Breast epithelium (tissue), 4 donors: ENCODE measurements at regions not wholly inside any gene's neighbourhood (a gene's known extent, or its start where the extent isn't known, plus 50 kb on each side); places are given as distances from the start of the nearest gene placed in this dataset.

Experiments
- DNase-seq, 2 donors: peaks; one replicate each; pipeline ENCODE4 v3.0.0-alpha.2; 2019; ENCODE audit warnings: low spot score in 2 of 2
- H3K27ac ChIP-seq, 2 donors: fragments of 200-600 bp; sonication (generic) in 1 of 2; one replicate each; pipeline ENCODE4 v1.5.1; 2016 to 2019; ENCODE audit warnings: mild to moderate bottlenecking in 1 of 2
- H3K27me3 ChIP-seq, 2 donors: fragments of 200-600 bp; sonication (generic) in 1 of 2; one replicate each; pipeline versions ENCODE4 v1.5.1 to v1.6.0; 2017 to 2019; ENCODE audit warnings: control low read depth in 1 of 2, mild to moderate bottlenecking in 1 of 2
- H3K36me3 ChIP-seq: fragments of 200-600 bp; one replicate; pipeline ENCODE4 v1.5.1; 2019
- H3K4me1 ChIP-seq, 2 donors: fragments of 200-600 bp; sonication (generic); one replicate each; pipeline ENCODE4 v1.5.1; 2016 to 2019; ENCODE audit warnings: control low read depth in 1 of 2
- H3K4me3 ChIP-seq, 3 donors: fragments of 200-600 bp; sonication (generic); 1 replicate in 2 of 3; 2 replicates in 1 of 3; pipeline ENCODE4 v1.5.1; 2016 to 2019; ENCODE audit warnings: mild to moderate bottlenecking in 3 of 3, moderate library complexity in 2 of 3
- H3K9me3 ChIP-seq, 2 donors: fragments of 200-600 bp; sonication (generic) in 1 of 2; one replicate each; pipeline ENCODE4 v1.5.1; 2016 to 2019; ENCODE audit warnings: control low read depth in 1 of 2
- CTCF ChIP-seq, 3 donors: fragments of 450-650 bp; IDR thresholded peaks; one replicate each; pipeline ENCODE4 v1.5.1; 2016 to 2017; ENCODE audit warnings: antibody characterized with exemption in 3 of 3, mild to moderate bottlenecking in 3 of 3, moderate library complexity in 3 of 3
- POLR2A ChIP-seq: fragments of 450-650 bp; IDR thresholded peaks from one replicate; pipeline ENCODE4 v1.6.1; 2016; ENCODE audit warnings: antibody characterized with exemption, mild to moderate bottlenecking, moderate library complexity
- POLR2AphosphoS5 ChIP-seq, 3 donors: sonication (generic); formaldehyde crosslinking; IDR thresholded peaks; one replicate each; pipeline ENCODE4 v1.6.1; 2017; ENCODE audit warnings: antibody characterized with exemption in 3 of 3
- intact Hi-C: fragments of 100-400 bp; cut with DNase I; formaldehyde crosslinking; loops from one replicate; pipeline ENCODE4 v1.15.1; 2023; ENCODE audit warnings: low total_unique reads

- intact Hi-C loops: no loop called here
- DNase-seq: no peak
- H3K4me3 ChIP-seq: no peak overlapping the region
- H3K27me3 ChIP-seq: peaks cover 0 to 5% of the 10 kb centered on the region in 2 donors
- no peaks in the 10 kb centered on the region for H3K36me3 ChIP-seq
- no peaks in the 10 kb centered on the region for H3K4me1 ChIP-seq
- no peaks in the 10 kb centered on the region for H3K9me3 ChIP-seq
- TF ChIP-seq CTCF (IDR thresholded peaks at IDR 0.05) (no peak), POLR2A (no peak), POLR2AphosphoS5 (IDR thresholded peaks at IDR 0.05) (no peak)
- no peak overlapping the region for H3K27ac ChIP-seq
These were observed 482.6 kb downstream of the TSN start for GRCh38 chr2:122238006-122238559.

GRCh38 chr2:122239440-122239839, 484.0 kb downstream of the TSN start:
- intact Hi-C loops: no loop called here
- no peaks in the 10 kb centered on the region for H3K4me1 ChIP-seq
- DNase-seq: no peak

GRCh38 chr2:122244598-122245229, 489.3 kb downstream of the TSN start:
- Histone ChIP-seq H3K4me1 (no peaks in the 10 kb centered on the region), H3K36me3 (no peaks in the 10 kb centered on the region), H3K4me3 (no peak overlapping the region), H3K27ac (no peak overlapping the region), H3K9me3 (no peaks in the 10 kb centered on the region), H3K27me3 (peaks cover 0 to 11% of the 10 kb centered on the region in 2 donors)
- intact Hi-C loops: no loop called here
- no peak for TF ChIP-seq CTCF (IDR thresholded peaks at IDR 0.05)
- no peak for TF ChIP-seq POLR2A
- no peak for TF ChIP-seq POLR2AphosphoS5 (IDR thresholded peaks at IDR 0.05)
- no peak for DNase-seq

More at GRCh38 chr2:122239440-122239839, 484.0 kb downstream of the TSN start:
- H3K27ac ChIP-seq: no peak overlapping the region
- TF ChIP-seq CTCF (IDR thresholded peaks at IDR 0.05): no peak
- no peak for TF ChIP-seq POLR2A
- TF ChIP-seq POLR2AphosphoS5 (IDR thresholded peaks at IDR 0.05): no peak
- no peaks in the 10 kb centered on the region for H3K36me3 ChIP-seq
- H3K27me3 ChIP-seq: peaks cover 0 to 8% of the 10 kb centered on the region in 2 donors
- H3K9me3 ChIP-seq: no peaks in the 10 kb centered on the region
- no peak overlapping the region for H3K4me3 ChIP-seq

- Histone ChIP-seq H3K27ac (no peak overlapping the region), H3K36me3 (no peaks in the 10 kb centered on the region), H3K27me3 (peaks cover 0 to 3% of the 10 kb centered on the region in 2 donors), H3K4me3 (no peak overlapping the region), H3K9me3 (no peaks in the 10 kb centered on the region), H3K4me1 (no peaks in the 10 kb centered on the region)
- intact Hi-C loops: no loop called here
- TF ChIP-seq CTCF (IDR thresholded peaks at IDR 0.05): no peak
- no peak for DNase-seq
These were observed 494.2 kb downstream of the TSN start for GRCh38 chr2:122249673-122250072.

- no peak for DNase-seq
- Histone ChIP-seq H3K27ac (no peak overlapping the region), H3K4me3 (no peak overlapping the region), H3K9me3 (no peaks in the 10 kb centered on the region), H3K27me3 (peaks cover 0 to 3% of the 10 kb centered on the region in 2 donors), H3K36me3 (no peaks in the 10 kb centered on the region), H3K4me1 (no peaks in the 10 kb centered on the region)
- no peak for TF ChIP-seq CTCF (IDR thresholded peaks at IDR 0.05)
- TF ChIP-seq POLR2AphosphoS5 (IDR thresholded peaks at IDR 0.05): no peak
- TF ChIP-seq POLR2A: no peak
- intact Hi-C loops: no loop called here
These were observed 495.7 kb downstream of the TSN start for GRCh38 chr2:122251158-122251557.
